ENCODE measurements at regions not wholly inside any gene's neighbourhood (a gene's known extent, or its start where the extent isn't known, plus 50 kb on each side); places are given as distances from the start of the nearest gene placed in this dataset.

- TF ChIP-seq CTCF (IDR thresholded peaks at IDR 0.05) (no peak), FOXK1 (CRISPR knock-in tag; IDR thresholded peaks at IDR 0.05) (no peak), SP1 (CRISPR knock-in tag; conservative IDR thresholded peaks at IDR 0.05) (no peak), MAX (CRISPR knock-in tag; IDR thresholded peaks at IDR 0.05) (no peak), USF1 (CRISPR knock-in tag; IDR thresholded peaks at IDR 0.05) (no peak), E2F5 (CRISPR knock-in tag; IDR thresholded peaks at IDR 0.05) (no peak), ELF4 (CRISPR knock-in tag; IDR thresholded peaks at IDR 0.05; ENCODE audit: low read depth) (no peak), ZNF425 (CRISPR knock-in tag; conservative IDR thresholded peaks at IDR 0.05) (no peak), MLX (CRISPR knock-in tag; IDR thresholded peaks at IDR 0.05) (no peak), ZNF671 (CRISPR knock-in tag; IDR thresholded peaks at IDR 0.05) (no peak)
Observed at GRCh38 chr7:18154726-18155125, 127.1 kb upstream of the PRPS1L1 start.
